HepG2 (cell line): ENCODE measurements at regions not wholly inside any gene's neighbourhood (a gene's known extent, or its start where the extent isn't known, plus 50 kb on each side); places are given as distances from the start of the nearest gene placed in this dataset.
"Not testable (repeated sequence)": the region's sequence is repeated elsewhere in the genome, so short reads cannot be mapped to it uniquely, and the experiment has no call there.

Source experiments
- ATAC-seq: fragments of 200-7000 bp; cut with Tn5 transposase; 3 replicates; pipeline ENCODE4 v1.9.1; 2020; ENCODE audit warnings: mild to moderate bottlenecking, moderate library complexity
- BruUV-seq: library from RNA; stranded (reverse); fragments of 400-500 nt; replicated peaks from 2 replicates; lab custom pipeline; 2021; lab: Mats Ljungman, UMichigan
- CTCF ChIA-PET: fragments of 300-600 bp; formaldehyde crosslinking; extraction: SDS; loops from one replicate; lab custom pipeline; 2021; ENCODE audit warnings: low total read pairs, inconsistent platforms, low intra/inter-chr PET ratio; lab: Yijun Ruan, JAX
- POLR2A ChIA-PET: fragments of 350-600 bp; sonication (Branson Sonifier 250); formaldehyde crosslinking; loops from one replicate; lab custom pipeline; 2020; ENCODE audit warnings: antibody characterized with exemption, inconsistent platforms; lab: Yijun Ruan, JAX
- DNase-seq: peaks from one replicate; pipeline ENCODE4 v3.0.0-alpha.2; 2015; ENCODE audit warnings: low spot score
- FAIRE-seq: peaks from 3 replicates; lab custom pipeline; 2011; peaks lifted over from hg19 to GRCh38; lab: Jason Lieb, UNC
- H2AFZ ChIP-seq: one replicate; pipeline ENCODE4 v1.6.1; 2011; ENCODE audit warnings: low read length, inconsistent platforms
- H3K27ac ChIP-seq: fragments of 300-600 bp; 3 replicates; pipeline ENCODE4 v1.8.0; 2011; ENCODE audit warnings: mixed run types, mild to moderate bottlenecking, mixed read lengths, low read length, inconsistent platforms; ENCODE audit not compliant: insufficient read depth; ENCODE audit errors: extremely low read length
- H3K27me3 ChIP-seq, 2 experiments: fragments of 200-600 bp in 1 of 2; 2 replicates in 1 of 2; 3 replicates in 1 of 2; pipeline versions ENCODE4 v1.6.0 to v1.8.0; 2011; ENCODE audit warnings: low read length in 2 of 2, mild to moderate bottlenecking in 2 of 2, moderate library complexity in 2 of 2, inconsistent platforms in 1 of 2; ENCODE audit not compliant: insufficient read depth in 2 of 2, control insufficient read depth in 1 of 2
- H3K36me3 ChIP-seq, 2 experiments: fragments of 200-600 bp in 1 of 2; replicated peaks in 1 of 2; 2 replicates in 1 of 2; 3 replicates in 1 of 2; pipeline versions ENCODE4 v1.5.1 to v1.8.0; 2011; ENCODE audit warnings: low read length in 2 of 2, inconsistent platforms in 1 of 2; ENCODE audit not compliant: insufficient read depth in 2 of 2, control insufficient read depth in 1 of 2
- H3K4me1 ChIP-seq: 2 replicates; pipeline ENCODE4 v1.5.1; 2012; ENCODE audit warnings: low read length, inconsistent platforms; ENCODE audit not compliant: insufficient read depth
- H3K4me2 ChIP-seq: 2 replicates; pipeline ENCODE4 v1.6.0; 2011; ENCODE audit warnings: low read depth, low read length, inconsistent platforms
- H3K4me3 ChIP-seq, 3 experiments: fragments of 200-600 bp in 1 of 3; sonication (generic), shearing (Covaris generic) in 1 of 3; replicated peaks in 1 of 3; 2 replicates each; pipeline ENCODE4 v1.5.1; 2011 to 2016; ENCODE audit warnings: low read length in 3 of 3, inconsistent platforms in 2 of 3, low read depth in 2 of 3, mild to moderate bottlenecking in 2 of 3, control low read depth in 1 of 3, mixed read lengths in 1 of 3; ENCODE audit not compliant: insufficient read depth in 1 of 3
- H3K79me2 ChIP-seq: one replicate; pipeline ENCODE4 v1.6.1; 2011; ENCODE audit warnings: low read length, inconsistent platforms; ENCODE audit not compliant: insufficient read depth
- H3K9ac ChIP-seq: 2 replicates; pipeline ENCODE4 v1.6.0; 2011; ENCODE audit warnings: mild to moderate bottlenecking, low read depth, low read length, inconsistent platforms; ENCODE audit not compliant: insufficient read depth
- H3K9me3 ChIP-seq: 2 replicates; pipeline ENCODE4 v1.5.1; 2012; ENCODE audit warnings: mild to moderate bottlenecking, low read length
- H4K20me1 ChIP-seq: 2 replicates; pipeline ENCODE4 v1.6.0; 2011; ENCODE audit warnings: inconsistent platforms, mild to moderate bottlenecking, low read length, moderate library complexity; ENCODE audit not compliant: insufficient read depth
- GATAD1 ChIP-seq: IDR thresholded peaks from 2 replicates; pipeline ENCODE4 v1.6.1; 2016; ENCODE audit warnings: missing genetic modification reagents, missing compliant biosample characterization
- SMYD3 ChIP-seq: sonication (generic); formaldehyde crosslinking; IDR thresholded peaks from 2 replicates; pipeline ENCODE4 v1.8.1; 2023; ENCODE audit warnings: mild to moderate bottlenecking, missing genetic modification reagents
- SP140L ChIP-seq: sonication (generic); formaldehyde crosslinking; IDR thresholded peaks from 2 replicates; pipeline ENCODE4 v1.4.0; 2020; ENCODE audit warnings: missing genetic modification reagents, borderline replicate concordance
- SUZ12 ChIP-seq: fragments of 150-350 bp; IDR thresholded peaks from 2 replicates; pipeline ENCODE4 v1.6.1; 2014; ENCODE audit warnings: low read depth, low read length
- THRA ChIP-seq: sonication (generic); formaldehyde crosslinking; IDR thresholded peaks from 2 replicates; pipeline ENCODE4 v1.4.0; 2020; ENCODE audit warnings: missing genetic modification reagents, borderline replicate concordance
- ZBTB7B ChIP-seq: sonication (generic); formaldehyde crosslinking; IDR thresholded peaks from 2 replicates; pipeline ENCODE4 v1.4.0; 2020; ENCODE audit warnings: missing genetic modification reagents
- ZFYVE20 ChIP-seq: sonication (generic); formaldehyde crosslinking; IDR thresholded peaks from 2 replicates; pipeline ENCODE4 v1.8.0; 2023; ENCODE audit warnings: low read depth, mild to moderate bottlenecking, moderate library complexity, missing genetic modification reagents, borderline replicate concordance
- ZNF296 ChIP-seq: sonication (generic); formaldehyde crosslinking; conservative IDR thresholded peaks from 2 replicates; pipeline ENCODE4 v1.5.0; 2020; ENCODE audit warnings: mild to moderate bottlenecking, missing genetic modification reagents
- ZNF333 ChIP-seq: sonication (generic); formaldehyde crosslinking; IDR thresholded peaks from 2 replicates; pipeline ENCODE4 v1.4.0; 2020; ENCODE audit warnings: mild to moderate bottlenecking, missing genetic modification reagents, borderline replicate concordance
- ZNF788 ChIP-seq: sonication (generic); formaldehyde crosslinking; IDR thresholded peaks from 2 replicates; pipeline ENCODE4 v1.5.0; 2020; ENCODE audit warnings: mild to moderate bottlenecking, missing genetic modification reagents, borderline replicate concordance
- WGBS: methylation state at CpG from one replicate; pipeline ENCODE4 v1.1.6; 2017; ENCODE audit warnings: low lambda C conversion rate; 5-methylcytosine and 5-hydroxymethylcytosine counted together
- in situ Hi-C: cut with HindIII; loops from 2 replicates; pipeline ENCODE4 v1.10.0; 2017; ENCODE audit warnings: low pct_unique_long_range_greater_than_20kb; ENCODE audit not compliant: extremely low pct_ligation_motif_present
- intact Hi-C: fragments of 100-400 bp; cut with micrococcal nuclease; formaldehyde crosslinking; loops from one replicate; pipeline ENCODE4 v1.10.0; 2022; ENCODE audit not compliant: unreplicated experiment

- Histone ChIP-seq H3K9me3 (peaks cover 4% of the 10 kb centered on the region; the same call in 1 of the 2 replicates), H3K79me2 (no peaks in the 10 kb centered on the region), H3K27me3 (peaks cover 3 to 32% of the 10 kb centered on the region in 2 experiments; a peak in 4 of 5 replicates), H3K36me3 (no peaks in the 10 kb centered on the region), H2AFZ (no peak overlapping the region), H3K27ac (no peak overlapping the region), H3K9ac (no peak overlapping the region), H4K20me1 (no peaks in the 10 kb centered on the region), H3K4me3 (no peak overlapping the region), H3K4me1 (no peaks in the 10 kb centered on the region), H3K4me2 (no peak overlapping the region)
- ATAC-seq (no peak), DNase-seq (no peak), FAIRE-seq (no peak)
- BruUV-seq: no TSS peak
- in situ Hi-C loops (no loop called here), intact Hi-C loops (no loop called here)
- POLR2A ChIA-PET: no interaction called here
- 13% methylated on average over 8 of the region's 8 CpGs for WGBS
- TF ChIP-seq SMYD3 (CRISPR knock-in tag) (no peak), ZNF296 (CRISPR knock-in tag) (no peak), GATAD1 (CRISPR knock-in tag) (no peak), SUZ12 (no peak), ZNF333 (CRISPR knock-in tag) (no peak), ZNF788 (CRISPR knock-in tag) (no peak), SP140L (CRISPR knock-in tag) (no peak), ZBTB7B (CRISPR knock-in tag) (no peak), THRA (CRISPR knock-in tag) (no peak), ZFYVE20 (CRISPR knock-in tag) (no peak)
- CTCF ChIA-PET: no interaction called here
Measured at GRCh38 chr5:179457612-179458011, 92.7 kb upstream of the RUFY1 start.

- H3K79me2 ChIP-seq, H2AFZ ChIP-seq, H4K20me1 ChIP-seq, BruUV-seq, H3K4me2 ChIP-seq, H3K4me1 ChIP-seq, CTCF ChIA-PET, H3K27ac ChIP-seq, ATAC-seq, FAIRE-seq, H3K9ac ChIP-seq, POLR2A ChIA-PET, in situ Hi-C loops, intact Hi-C loops, H3K4me3 ChIP-seq, DNase-seq, H3K36me3 ChIP-seq, H3K9me3 ChIP-seq: not testable (repeated sequence)
- H3K27me3 ChIP-seq: peaks cover 5 to 33% of the 10 kb centered on the region in 2 experiments; a peak in 4 of 5 replicates
- 51% methylated on average over 6 of the region's 15 CpGs for WGBS
Measured at GRCh38 chr5:179456075-179456474, 94.3 kb upstream of the RUFY1 start.
